HUES6 (cell line): ENCODE measurements at regions not wholly inside any gene's neighbourhood (a gene's known extent, or its start where the extent isn't known, plus 50 kb on each side); places are given as distances from the start of the nearest gene placed in this dataset.

ENCODE experiments used
- H3K27ac ChIP-seq: 2 replicates; pipeline ENCODE4 v1.7.0; 2013; ENCODE audit warnings: low read depth, mild to moderate bottlenecking, low read length, inconsistent platforms
- H3K27me3 ChIP-seq: 2 replicates; pipeline ENCODE4 v1.6.1; 2013; ENCODE audit warnings: low read length; ENCODE audit not compliant: control insufficient read depth, insufficient read depth
- H3K36me3 ChIP-seq: 2 replicates; pipeline ENCODE4 v1.6.1; 2013; ENCODE audit warnings: low read length; ENCODE audit not compliant: control insufficient read depth, insufficient read depth
- H3K4me1 ChIP-seq: 2 replicates; pipeline ENCODE4 v1.6.1; 2013; ENCODE audit warnings: low read length; ENCODE audit not compliant: control insufficient read depth, insufficient read depth
- H3K4me3 ChIP-seq: 2 replicates; pipeline ENCODE4 v1.5.1; 2013; ENCODE audit warnings: low read depth, low read length
- H3K9ac ChIP-seq: one replicate; pipeline ENCODE4 v1.6.1; 2013; ENCODE audit warnings: mild to moderate bottlenecking, low read length
- H3K9me3 ChIP-seq: 2 replicates; pipeline ENCODE4 v1.6.1; 2013; ENCODE audit warnings: low read depth, low read length; ENCODE audit not compliant: control insufficient read depth, insufficient read depth

- Histone ChIP-seq H3K9ac (no peak overlapping the region), H3K27ac (no peak overlapping the region), H3K27me3 (no peaks in the 10 kb centered on the region), H3K36me3 (no peaks in the 10 kb centered on the region), H3K4me1 (peaks cover 17% of the 10 kb centered on the region), H3K9me3 (0 out of 2 replicates have a peak, but pooled peaks cover 7% of the 10 kb centered on the region), H3K4me3 (no peak overlapping the region)
These were observed 534.4 kb upstream of the SALL1 start for GRCh38 chr16:51685498-51685897.

DNA sequence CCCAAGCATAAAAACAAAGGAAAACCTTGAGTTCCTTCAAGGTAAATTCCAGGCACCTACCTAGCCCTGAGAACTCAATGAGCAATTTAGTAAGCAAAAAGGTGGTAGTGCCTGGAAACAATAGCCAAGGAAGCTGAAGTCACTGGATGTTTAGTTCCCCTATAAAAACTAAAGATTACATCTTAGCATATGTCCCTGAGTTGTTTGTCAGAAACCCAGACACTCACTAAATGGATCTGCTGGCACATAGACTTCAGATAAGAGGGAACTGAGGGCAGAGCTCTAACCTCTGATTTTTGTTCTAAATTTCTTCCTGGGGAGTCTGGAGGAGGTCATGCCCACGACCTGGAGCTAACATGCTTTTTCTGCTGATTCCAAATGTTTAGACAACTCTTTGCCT lies 532.8 kb upstream of the SALL1 start:
- Histone ChIP-seq H3K9ac (no peak overlapping the region), H3K9me3 (no peaks in the 10 kb centered on the region), H3K27ac (no peak overlapping the region), H3K4me3 (no peak overlapping the region), H3K27me3 (no peaks in the 10 kb centered on the region), H3K36me3 (no peaks in the 10 kb centered on the region), H3K4me1 (peaks cover 17% of the 10 kb centered on the region)

DNA sequence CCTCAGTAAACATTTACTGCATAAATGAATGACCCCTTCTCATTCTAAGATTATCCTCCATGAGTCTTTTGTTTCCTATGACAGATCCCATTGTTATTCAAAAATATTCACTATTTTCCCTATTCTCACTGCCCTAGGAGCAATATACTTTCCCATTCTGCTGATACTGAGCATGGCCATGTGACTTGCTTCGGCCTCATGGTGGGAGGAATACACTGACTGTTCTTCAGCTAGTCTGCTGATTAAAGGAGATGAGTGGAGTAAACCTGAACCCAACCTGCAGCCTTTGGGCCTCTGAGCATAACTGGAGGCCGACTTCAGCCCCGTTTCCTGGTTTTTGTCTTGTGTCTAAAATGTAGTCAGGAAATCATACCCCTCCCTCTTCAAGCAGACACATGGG lies 531.8 kb upstream of the SALL1 start:
- no peaks in the 10 kb centered on the region for H3K9me3 ChIP-seq
- H3K4me1 ChIP-seq: peaks cover 17% of the 10 kb centered on the region
- H3K27me3 ChIP-seq: no peaks in the 10 kb centered on the region
- no peak overlapping the region for H3K27ac ChIP-seq
- no peaks in the 10 kb centered on the region for H3K36me3 ChIP-seq
- H3K4me3 ChIP-seq: no peak overlapping the region
- H3K9ac ChIP-seq: no peak overlapping the region

DNA sequence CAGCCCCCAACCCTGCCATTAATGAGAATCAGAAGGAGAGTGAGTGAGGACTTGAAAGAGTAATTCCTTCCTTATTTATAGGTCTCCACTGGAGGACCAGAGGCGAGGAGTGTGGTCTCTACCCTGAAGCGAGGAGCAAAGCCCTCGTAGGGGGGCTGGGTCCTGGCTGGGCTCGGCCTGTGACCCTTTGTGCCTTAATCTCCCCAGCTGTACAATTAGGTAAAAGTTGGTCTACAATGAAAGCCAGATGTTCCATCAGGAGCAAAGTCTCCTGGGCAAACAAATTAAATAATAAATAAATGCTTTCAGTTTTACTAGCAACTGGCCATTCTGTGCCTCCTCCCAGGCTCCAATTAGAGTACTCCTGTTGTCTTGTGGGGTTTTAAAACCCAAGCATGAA lies 523.5 kb upstream of the SALL1 start:
- Histone ChIP-seq H3K27me3 (no peaks in the 10 kb centered on the region), H3K4me1 (no peaks in the 10 kb centered on the region), H3K36me3 (no peaks in the 10 kb centered on the region), H3K4me3 (no peak overlapping the region), H3K27ac (no peak overlapping the region), H3K9ac (no peak overlapping the region), H3K9me3 (no peaks in the 10 kb centered on the region)

DNA sequence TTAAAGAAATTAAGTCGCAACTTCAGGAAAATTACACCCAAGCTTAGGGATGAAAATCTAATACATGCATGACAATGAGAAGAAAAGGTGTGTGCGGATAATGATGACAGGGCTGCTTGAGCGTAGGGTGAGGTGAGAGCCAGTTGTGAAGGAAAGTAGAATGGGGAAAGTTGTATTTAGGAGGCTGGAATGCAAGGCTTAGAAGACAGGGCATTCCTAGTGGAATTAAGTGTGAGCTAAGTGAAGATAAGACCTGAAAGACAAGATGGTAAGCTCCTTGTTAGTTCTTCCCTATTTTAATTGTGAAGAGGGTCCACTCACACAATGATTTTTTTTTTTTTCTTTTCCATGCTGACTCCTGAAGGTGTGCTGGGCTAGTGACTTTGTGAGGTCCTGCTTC lies 519.5 kb upstream of the SALL1 start:
- Histone ChIP-seq H3K27ac (no peak overlapping the region), H3K36me3 (no peaks in the 10 kb centered on the region), H3K9ac (no peak overlapping the region), H3K4me3 (no peak overlapping the region), H3K27me3 (no peaks in the 10 kb centered on the region), H3K9me3 (no peaks in the 10 kb centered on the region), H3K4me1 (peaks cover 14% of the 10 kb centered on the region; the same call in 1 of the 2 replicates)

DNA sequence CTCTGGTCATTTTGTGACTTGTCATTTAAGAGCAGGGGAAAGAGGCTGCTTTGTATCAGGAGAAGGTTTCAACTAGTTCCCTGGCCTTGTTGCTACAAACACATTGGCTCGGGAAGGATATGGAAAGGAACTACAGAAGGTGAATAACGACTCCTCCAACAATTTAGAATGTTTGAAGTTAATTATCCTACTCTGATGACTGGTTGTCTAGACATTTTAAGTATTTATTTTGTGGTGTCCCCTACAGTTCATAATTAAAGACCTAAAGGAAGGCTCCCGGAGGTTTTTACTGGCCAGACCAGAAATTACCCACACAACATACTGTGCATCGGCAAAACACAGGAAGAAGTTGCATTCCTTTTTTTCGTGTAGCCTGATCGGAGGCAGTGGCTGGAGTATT lies 515.8 kb upstream of the SALL1 start:
- no peaks in the 10 kb centered on the region for H3K9me3 ChIP-seq

DNA sequence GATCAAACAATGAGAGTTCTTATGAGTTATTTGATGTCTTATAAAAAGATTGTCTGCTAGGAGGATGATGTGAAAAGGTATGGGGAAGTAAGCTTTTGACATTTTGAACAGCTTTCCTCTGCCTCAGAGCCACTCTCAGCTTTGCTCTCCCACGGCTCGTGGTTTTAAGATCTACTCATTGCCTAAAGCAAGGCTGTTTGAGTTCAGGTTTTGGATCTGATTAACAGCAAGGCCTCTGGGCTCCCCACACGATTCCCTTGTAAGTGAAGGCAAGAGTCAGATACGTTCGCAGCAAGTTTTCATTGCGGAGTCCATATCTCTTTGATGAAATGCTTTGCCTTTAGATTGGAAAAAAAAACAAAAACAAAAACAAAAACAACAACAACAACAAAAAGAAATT lies 515.0 kb upstream of the SALL1 start:
- no peaks in the 10 kb centered on the region for H3K36me3 ChIP-seq
- no peak overlapping the region for H3K4me3 ChIP-seq
- no peak overlapping the region for H3K27ac ChIP-seq
- H3K9ac ChIP-seq: no peak overlapping the region
- peaks cover 14% of the 10 kb centered on the region; the same call in 1 of the 2 replicates for H3K4me1 ChIP-seq
- H3K27me3 ChIP-seq: no peaks in the 10 kb centered on the region
- H3K9me3 ChIP-seq: no peaks in the 10 kb centered on the region

More for the DNA sequence above, 515.8 kb upstream of the SALL1 start:
- Histone ChIP-seq H3K4me3 (no peak overlapping the region), H3K9ac (no peak overlapping the region), H3K27ac (no peak overlapping the region), H3K27me3 (no peaks in the 10 kb centered on the region), H3K4me1 (peaks cover 14% of the 10 kb centered on the region; the same call in 1 of the 2 replicates), H3K36me3 (no peaks in the 10 kb centered on the region)

DNA sequence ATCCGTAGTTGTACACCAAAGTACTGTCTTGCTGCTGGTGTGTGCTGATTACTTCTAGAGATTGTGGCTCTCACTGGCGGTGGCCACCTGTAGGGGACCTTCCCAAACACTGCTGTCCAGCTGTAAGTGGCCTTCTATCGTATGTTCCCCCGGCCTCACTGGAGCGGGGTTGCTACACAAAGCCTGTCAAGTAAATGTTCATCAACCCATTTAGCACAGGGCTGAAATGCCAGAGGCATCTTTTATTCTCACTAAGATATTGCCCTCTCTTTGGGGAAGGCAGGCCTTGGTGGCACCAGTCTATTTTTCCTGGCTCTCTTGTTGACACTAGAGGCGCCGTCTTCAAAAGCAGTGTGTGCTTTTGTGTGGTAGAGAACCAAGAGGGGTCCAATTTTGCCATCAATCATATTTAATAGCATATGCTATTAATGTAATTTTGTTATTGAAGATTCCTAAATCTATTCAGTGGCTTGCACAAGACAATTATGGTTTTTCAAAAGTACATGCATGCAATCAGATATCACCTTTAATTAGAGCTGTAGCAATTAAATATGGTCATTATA lies 514.4 kb upstream of the SALL1 start:
- peaks cover 14% of the 10 kb centered on the region; the same call in 1 of the 2 replicates for H3K4me1 ChIP-seq
- no peaks in the 10 kb centered on the region for H3K9me3 ChIP-seq
- H3K27me3 ChIP-seq: no peaks in the 10 kb centered on the region
- H3K36me3 ChIP-seq: no peaks in the 10 kb centered on the region
- H3K9ac ChIP-seq: no peak overlapping the region
- H3K4me3 ChIP-seq: no peak overlapping the region
- no peak overlapping the region for H3K27ac ChIP-seq

DNA sequence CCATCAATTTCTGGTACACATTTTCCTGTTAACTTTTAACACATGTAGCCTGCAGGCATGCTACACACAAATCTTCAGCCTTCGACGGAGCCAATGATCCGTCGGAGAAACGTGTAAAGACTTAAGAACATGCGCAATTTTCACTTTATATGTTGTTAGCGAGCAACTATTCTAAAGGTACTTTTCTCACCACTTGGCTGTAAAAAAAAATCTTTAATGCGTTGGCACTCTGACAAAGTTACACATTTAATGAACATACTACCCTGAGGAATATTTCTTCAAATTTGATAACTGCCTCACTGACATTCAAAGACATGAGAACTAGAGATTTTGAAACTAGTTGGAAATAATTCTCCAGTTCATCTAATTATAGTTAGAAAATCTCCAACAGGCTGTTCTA lies 507.5 kb upstream of the SALL1 start:
- Histone ChIP-seq H3K36me3 (no peaks in the 10 kb centered on the region), H3K4me1 (no peaks in the 10 kb centered on the region), H3K27me3 (no peaks in the 10 kb centered on the region), H3K9me3 (no peaks in the 10 kb centered on the region), H3K4me3 (no peak overlapping the region), H3K9ac (no peak overlapping the region), H3K27ac (no peak overlapping the region)

DNA sequence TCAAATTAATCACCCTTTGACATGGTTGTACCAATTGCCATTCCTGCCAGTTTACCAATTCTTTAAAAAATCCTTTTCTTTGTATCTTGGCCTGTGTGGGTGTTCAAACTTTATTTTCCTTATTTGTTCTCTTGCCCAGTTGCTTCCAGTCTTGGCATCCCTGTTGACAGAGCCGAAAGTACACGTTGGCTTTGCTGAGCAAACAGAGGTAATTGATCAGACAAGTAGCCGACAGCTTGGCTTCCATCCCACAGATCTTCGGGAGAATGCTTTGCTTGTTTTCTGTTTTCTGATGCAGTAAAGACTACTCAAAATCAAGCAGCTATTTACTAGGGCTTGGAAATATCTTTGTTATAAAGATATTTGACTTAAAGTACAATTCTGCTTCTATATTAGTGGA lies 506.8 kb upstream of the SALL1 start:
- H3K4me3 ChIP-seq: no peak overlapping the region
- H3K27ac ChIP-seq: no peak overlapping the region
- H3K27me3 ChIP-seq: no peaks in the 10 kb centered on the region
- no peaks in the 10 kb centered on the region for H3K36me3 ChIP-seq
- H3K9ac ChIP-seq: no peak overlapping the region
- H3K4me1 ChIP-seq: no peaks in the 10 kb centered on the region
- no peaks in the 10 kb centered on the region for H3K9me3 ChIP-seq

DNA sequence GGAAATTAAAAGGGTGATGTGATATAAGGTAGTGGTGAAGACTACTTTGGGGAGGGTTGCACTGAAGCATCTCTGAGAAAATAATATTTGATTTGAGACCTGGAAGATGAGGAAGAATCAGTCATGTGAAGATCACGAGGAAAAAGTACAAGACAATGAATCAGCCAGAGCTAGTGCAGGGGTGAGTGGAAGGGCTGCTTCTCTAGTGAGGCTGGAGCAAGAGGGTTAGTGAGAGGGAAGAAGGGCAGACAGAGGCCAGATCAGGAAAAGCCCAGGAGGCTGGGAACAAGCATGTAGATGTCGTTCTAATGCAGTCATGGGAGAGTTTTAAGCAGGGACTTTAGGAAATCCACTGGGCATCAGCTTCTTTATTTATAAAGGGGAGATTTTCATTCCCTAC lies 504.2 kb upstream of the SALL1 start:
- no peaks in the 10 kb centered on the region for H3K36me3 ChIP-seq
- H3K27ac ChIP-seq: no peak overlapping the region
- no peaks in the 10 kb centered on the region for H3K9me3 ChIP-seq
- H3K4me1 ChIP-seq: peaks cover 10% of the 10 kb centered on the region
- no peak overlapping the region for H3K9ac ChIP-seq
- no peaks in the 10 kb centered on the region for H3K27me3 ChIP-seq
- H3K4me3 ChIP-seq: no peak overlapping the region

GRCh38 chr16:51651061-51651466 lies 500.0 kb upstream of the SALL1 start:
- no peak overlapping the region for H3K27ac ChIP-seq
- H3K9ac ChIP-seq: no peak overlapping the region
- H3K27me3 ChIP-seq: no peaks in the 10 kb centered on the region
- peaks cover 10% of the 10 kb centered on the region for H3K4me1 ChIP-seq
- H3K36me3 ChIP-seq: no peaks in the 10 kb centered on the region
- no peak overlapping the region for H3K4me3 ChIP-seq
- H3K9me3 ChIP-seq: 0 out of 2 replicates have a peak, but pooled peaks cover 9% of the 10 kb centered on the region
